GM21723 (cell line): ENCODE measurements at regions not wholly inside any gene's neighbourhood (a gene's known extent, or its start where the extent isn't known, plus 50 kb on each side); places are given as distances from the start of the nearest gene placed in this dataset.
"Not testable (repeated sequence)": the region's sequence is repeated elsewhere in the genome, so short reads cannot be mapped to it uniquely, and the experiment has no call there.

Experiments used
- ATAC-seq: cut with Tn5 transposase; IDR thresholded peaks from one replicate; pipeline ENCODE4 v1.9.1; 2021; ENCODE audit warnings: mild to moderate bottlenecking, moderate library complexity; ENCODE audit not compliant: unreplicated experiment

- no peak for ATAC-seq
Observed at GRCh38 chr7:46139079-46139478, 218.0 kb upstream of the IGFBP3 start.

- no peak for ATAC-seq
Observed at GRCh38 chr7:46137725-46138124, 216.7 kb upstream of the IGFBP3 start.

- ATAC-seq: no peak
Observed at GRCh38 chr7:46135557-46135956, 214.5 kb upstream of the IGFBP3 start.

- no peak for ATAC-seq
Observed at GRCh38 chr7:46134795-46135194, 213.7 kb upstream of the IGFBP3 start.

GRCh38 chr7:46134385-46134784 lies 213.3 kb upstream of the IGFBP3 start:
- ATAC-seq: no peak

GRCh38 chr7:46133751-46134150 lies 212.7 kb upstream of the IGFBP3 start:
- no peak for ATAC-seq

GRCh38 chr7:46133072-46133471 lies 212.0 kb upstream of the IGFBP3 start:
- no peak for ATAC-seq

- ATAC-seq: no peak
Observed at GRCh38 chr7:46131916-46132795, 211.1 kb upstream of the IGFBP3 start.

GRCh38 chr7:46129831-46130230 lies 208.8 kb upstream of the IGFBP3 start:
- no peak for ATAC-seq

GRCh38 chr7:46127814-46128213 lies 206.7 kb upstream of the IGFBP3 start:
- ATAC-seq: no peak

- ATAC-seq: no peak
Observed at GRCh38 chr7:46126675-46127300, 205.7 kb upstream of the IGFBP3 start.

GRCh38 chr7:46123756-46124343 lies 202.8 kb upstream of the IGFBP3 start:
- no peak for ATAC-seq

- no peak for ATAC-seq
Observed at GRCh38 chr7:46115410-46115809, 194.3 kb upstream of the IGFBP3 start.

GRCh38 chr7:46109437-46109836 lies 188.4 kb upstream of the IGFBP3 start:
- no peak for ATAC-seq

- no peak for ATAC-seq
Observed at GRCh38 chr7:46108272-46108671, 187.2 kb upstream of the IGFBP3 start.

- ATAC-seq: no peak
Observed at GRCh38 chr7:46107610-46108217, 186.6 kb upstream of the IGFBP3 start.

- no peak for ATAC-seq
Observed at GRCh38 chr7:46100521-46100920, 179.4 kb upstream of the IGFBP3 start.

GRCh38 chr7:46099076-46099475 lies 178.0 kb upstream of the IGFBP3 start:
- no peak for ATAC-seq

- ATAC-seq: no peak
Observed at GRCh38 chr7:46091071-46091470, 170.0 kb upstream of the IGFBP3 start.

- ATAC-seq: no peak
Observed at GRCh38 chr7:46089281-46089680, 168.2 kb upstream of the IGFBP3 start.

GRCh38 chr7:46088486-46088885 lies 167.4 kb upstream of the IGFBP3 start:
- ATAC-seq: not testable (repeated sequence)
